Activated T-helper 2 cell treated with anti-CD3 and anti-CD28 coated beads, Interferon-gamma antibody, Interleukin-2, Interleukin-4, amounts not matched to agents 10 μg/mL and 5 μg/mL and 100 μg/mL, durations not matched to agents 14 hours and 24 hours and 36 hours (primary cell): ENCODE measurements at regions not wholly inside any gene's neighbourhood (a gene's known extent, or its start where the extent isn't known, plus 50 kb on each side); places are given as distances from the start of the nearest gene placed in this dataset.

Source experiments
- DNase-seq: peaks from one replicate; pipeline ENCODE4 v3.0.0; 2021; ENCODE audit warnings: low spot score
- H3K27ac Mint-ChIP-seq: one replicate; pipeline ENCODE4 v1.8.0; 2021; ENCODE audit warnings: mixed read lengths
- H3K27me3 Mint-ChIP-seq: one replicate; pipeline ENCODE4 v1.8.0; 2021; ENCODE audit warnings: low read depth, mixed read lengths
- H3K36me3 Mint-ChIP-seq: one replicate; pipeline ENCODE4 v1.8.0; 2021; ENCODE audit warnings: low read depth, mixed read lengths
- H3K4me1 Mint-ChIP-seq: one replicate; pipeline ENCODE4 v1.8.0; 2021; ENCODE audit warnings: low read depth, mixed read lengths
- H3K4me3 Mint-ChIP-seq: one replicate; pipeline ENCODE4 v1.8.0; 2021; ENCODE audit warnings: low read depth, mild to moderate bottlenecking, moderate library complexity, mixed read lengths
- H3K9me3 Mint-ChIP-seq: one replicate; pipeline ENCODE4 v1.8.0; 2021; ENCODE audit warnings: mixed read lengths
- intact Hi-C: fragments of 100-400 bp; cut with micrococcal nuclease; formaldehyde crosslinking; loops from one replicate; pipeline ENCODE4 v1.15.1; 2023

GRCh38 chr22:49101225-49101624, 726.4 kb downstream of the BRD1 start:
- Mint-ChIP-seq H3K27me3 (no peaks in the 10 kb centered on the region), H3K4me3 (no peak overlapping the region), H3K4me1 (no peaks in the 10 kb centered on the region), H3K9me3 (no peaks in the 10 kb centered on the region), H3K27ac (no peak overlapping the region), H3K36me3 (no peaks in the 10 kb centered on the region)
- intact Hi-C loops: no loop called here
- no peak for DNase-seq

GRCh38 chr22:49100773-49101172, 726.9 kb downstream of the BRD1 start:
- no peak overlapping the region for H3K4me3 Mint-ChIP-seq
- intact Hi-C loops: no loop called here
- H3K27ac Mint-ChIP-seq: no peak overlapping the region
- H3K27me3 Mint-ChIP-seq: no peaks in the 10 kb centered on the region
- no peaks in the 10 kb centered on the region for H3K4me1 Mint-ChIP-seq
- H3K9me3 Mint-ChIP-seq: no peaks in the 10 kb centered on the region
- no peaks in the 10 kb centered on the region for H3K36me3 Mint-ChIP-seq
- no peak for DNase-seq

GRCh38 chr22:49100316-49100715, 727.4 kb downstream of the BRD1 start:
- Mint-ChIP-seq H3K4me3 (no peak overlapping the region), H3K4me1 (no peaks in the 10 kb centered on the region), H3K9me3 (no peaks in the 10 kb centered on the region), H3K36me3 (no peaks in the 10 kb centered on the region), H3K27ac (no peak overlapping the region), H3K27me3 (no peaks in the 10 kb centered on the region)
- DNase-seq: no peak
- intact Hi-C loops: no loop called here

GRCh38 chr22:49099496-49100124, 728.1 kb downstream of the BRD1 start:
- Mint-ChIP-seq H3K36me3 (no peaks in the 10 kb centered on the region), H3K4me1 (no peaks in the 10 kb centered on the region), H3K27me3 (no peaks in the 10 kb centered on the region), H3K27ac (no peak overlapping the region), H3K4me3 (no peak overlapping the region), H3K9me3 (no peaks in the 10 kb centered on the region)
- intact Hi-C loops: no loop called here
- no peak for DNase-seq

GRCh38 chr22:49099089-49099488, 728.6 kb downstream of the BRD1 start:
- Mint-ChIP-seq H3K4me1 (no peaks in the 10 kb centered on the region), H3K27me3 (no peaks in the 10 kb centered on the region), H3K27ac (no peak overlapping the region), H3K9me3 (no peaks in the 10 kb centered on the region), H3K36me3 (no peaks in the 10 kb centered on the region), H3K4me3 (no peak overlapping the region)
- intact Hi-C loops: no loop called here
- DNase-seq: no peak

GRCh38 chr22:49097966-49098365, 729.7 kb downstream of the BRD1 start:
- Mint-ChIP-seq H3K36me3 (no peaks in the 10 kb centered on the region), H3K4me3 (no peak overlapping the region), H3K27me3 (no peaks in the 10 kb centered on the region), H3K9me3 (no peaks in the 10 kb centered on the region), H3K4me1 (no peaks in the 10 kb centered on the region), H3K27ac (no peak overlapping the region)
- intact Hi-C loops: no loop called here
- DNase-seq: no peak

- no peak overlapping the region for H3K4me3 Mint-ChIP-seq
- no peak for DNase-seq
- H3K9me3 Mint-ChIP-seq: no peaks in the 10 kb centered on the region
- no peaks in the 10 kb centered on the region for H3K4me1 Mint-ChIP-seq
- intact Hi-C loops: no loop called here
- H3K36me3 Mint-ChIP-seq: no peaks in the 10 kb centered on the region
- H3K27me3 Mint-ChIP-seq: no peaks in the 10 kb centered on the region
- no peak overlapping the region for H3K27ac Mint-ChIP-seq
Measured at GRCh38 chr22:49097171-49097925, 730.3 kb downstream of the BRD1 start.

GRCh38 chr22:49096476-49096875, 731.2 kb downstream of the BRD1 start:
- Mint-ChIP-seq H3K36me3 (no peaks in the 10 kb centered on the region), H3K4me1 (no peaks in the 10 kb centered on the region), H3K4me3 (no peak overlapping the region), H3K27me3 (no peaks in the 10 kb centered on the region), H3K27ac (no peak overlapping the region), H3K9me3 (no peaks in the 10 kb centered on the region)
- no peak for DNase-seq
- intact Hi-C loops: no loop called here

GRCh38 chr22:49095366-49095765, 732.3 kb downstream of the BRD1 start:
- Mint-ChIP-seq H3K36me3 (no peaks in the 10 kb centered on the region), H3K27ac (no peak overlapping the region), H3K4me3 (no peak overlapping the region), H3K4me1 (no peaks in the 10 kb centered on the region), H3K9me3 (no peaks in the 10 kb centered on the region), H3K27me3 (no peaks in the 10 kb centered on the region)
- no peak for DNase-seq
- intact Hi-C loops: no loop called here

- DNase-seq: no peak
- H3K9me3 Mint-ChIP-seq: no peaks in the 10 kb centered on the region
- H3K27me3 Mint-ChIP-seq: no peaks in the 10 kb centered on the region
- H3K4me3 Mint-ChIP-seq: no peak overlapping the region
- no peaks in the 10 kb centered on the region for H3K4me1 Mint-ChIP-seq
- H3K27ac Mint-ChIP-seq: no peak overlapping the region
- no peaks in the 10 kb centered on the region for H3K36me3 Mint-ChIP-seq
- intact Hi-C loops: no loop called here
Measured at GRCh38 chr22:49094858-49095257, 732.8 kb downstream of the BRD1 start.

- Mint-ChIP-seq H3K4me1 (no peaks in the 10 kb centered on the region), H3K36me3 (no peaks in the 10 kb centered on the region), H3K27ac (no peak overlapping the region), H3K4me3 (no peak overlapping the region), H3K9me3 (no peaks in the 10 kb centered on the region), H3K27me3 (no peaks in the 10 kb centered on the region)
- intact Hi-C loops: no loop called here
- DNase-seq: no peak
Measured at GRCh38 chr22:49094151-49094550, 733.5 kb downstream of the BRD1 start.

GRCh38 chr22:49093192-49093880, 734.3 kb downstream of the BRD1 start:
- Mint-ChIP-seq H3K4me1 (no peaks in the 10 kb centered on the region), H3K36me3 (no peaks in the 10 kb centered on the region), H3K27me3 (no peaks in the 10 kb centered on the region), H3K4me3 (no peak overlapping the region), H3K27ac (no peak overlapping the region), H3K9me3 (no peaks in the 10 kb centered on the region)
- intact Hi-C loops: no loop called here
- no peak for DNase-seq

- intact Hi-C loops: no loop called here
- H3K4me1 Mint-ChIP-seq: no peaks in the 10 kb centered on the region
- H3K27me3 Mint-ChIP-seq: no peaks in the 10 kb centered on the region
- H3K27ac Mint-ChIP-seq: no peak overlapping the region
- DNase-seq: no peak
- no peaks in the 10 kb centered on the region for H3K36me3 Mint-ChIP-seq
- H3K9me3 Mint-ChIP-seq: no peaks in the 10 kb centered on the region
- H3K4me3 Mint-ChIP-seq: no peak overlapping the region
Measured at GRCh38 chr22:49092716-49093115, 735.0 kb downstream of the BRD1 start.
